Frontal cortex (tissue), 3 donors: ENCODE measurements at regions not wholly inside any gene's neighbourhood (a gene's known extent, or its start where the extent isn't known, plus 50 kb on each side); places are given as distances from the start of the nearest gene placed in this dataset.

ENCODE experiments used
- DNase-seq, 2 donors: peaks; one replicate each; pipeline ENCODE4 v3.0.0; 2012; ENCODE audit warnings: low spot score in 2 of 2
- FAIRE-seq: peaks from 2 replicates; lab custom pipeline; 2012; peaks lifted over from hg19 to GRCh38; lab: Jason Lieb, UNC
- donor health status: control.
- donor health status: control.
- donor health status: control.

- FAIRE-seq: no peak
Observed at GRCh38 chr20:60300374-60300773, 342.2 kb downstream of the CDH26 start.

DNA sequence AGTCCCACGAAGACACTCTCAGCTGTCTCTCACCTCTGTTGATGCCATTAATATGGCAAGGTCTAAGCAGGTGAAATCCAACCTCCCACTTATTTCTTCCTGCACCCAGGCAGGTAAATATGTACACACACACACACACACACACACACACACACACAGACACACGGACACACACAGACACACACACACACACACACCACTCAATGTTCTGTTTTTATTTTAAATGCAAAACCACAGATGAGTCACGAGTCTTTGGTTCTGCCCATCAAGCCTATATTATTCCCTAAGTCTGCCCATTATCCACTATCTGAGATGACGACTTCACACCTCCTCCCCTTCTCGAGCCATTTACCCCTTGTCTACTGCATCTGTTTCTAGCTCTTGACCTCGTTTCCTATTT lies 344.7 kb downstream of the CDH26 start:
- no peak for FAIRE-seq
- DNase-seq: no peak

More at GRCh38 chr20:60300374-60300773, 342.2 kb downstream of the CDH26 start:
- DNase-seq: no peak

GRCh38 chr20:60304026-60304590 lies 345.9 kb downstream of the CDH26 start:
- no peak for DNase-seq
- no peak for FAIRE-seq

- DNase-seq (no peak), FAIRE-seq (no peak)
Observed at GRCh38 chr20:60304931-60305330, 346.7 kb downstream of the CDH26 start.

GRCh38 chr20:60306105-60306504 lies 347.9 kb downstream of the CDH26 start:
- no peak for DNase-seq
- no peak for FAIRE-seq

DNA sequence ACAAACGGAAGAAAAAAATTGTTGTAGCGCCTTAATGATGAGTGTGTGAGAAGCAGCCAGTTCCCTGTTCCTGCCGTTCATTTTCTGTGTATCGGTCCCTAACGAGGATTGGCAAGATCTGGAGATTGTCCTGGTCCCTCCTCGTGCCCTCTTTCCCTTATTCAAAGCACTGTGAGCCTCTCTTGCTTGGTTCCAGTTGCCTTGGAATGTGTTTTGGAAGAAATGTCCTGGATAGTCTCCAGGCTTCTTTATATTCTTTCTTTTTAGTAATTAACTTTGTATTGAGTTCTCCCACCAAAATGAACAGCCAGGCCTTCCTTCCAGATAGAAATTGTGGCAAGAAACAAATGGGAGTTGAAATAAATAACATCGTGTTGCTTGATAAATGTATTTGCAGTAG lies 348.3 kb downstream of the CDH26 start:
- peak in 1 of 2 donors; percentile 10 for DNase-seq

GRCh38 chr20:60310560-60311349 lies 352.5 kb downstream of the CDH26 start:
- FAIRE-seq (no peak), DNase-seq (no peak)

More for the DNA sequence above, 348.3 kb downstream of the CDH26 start:
- no peak for FAIRE-seq

DNA sequence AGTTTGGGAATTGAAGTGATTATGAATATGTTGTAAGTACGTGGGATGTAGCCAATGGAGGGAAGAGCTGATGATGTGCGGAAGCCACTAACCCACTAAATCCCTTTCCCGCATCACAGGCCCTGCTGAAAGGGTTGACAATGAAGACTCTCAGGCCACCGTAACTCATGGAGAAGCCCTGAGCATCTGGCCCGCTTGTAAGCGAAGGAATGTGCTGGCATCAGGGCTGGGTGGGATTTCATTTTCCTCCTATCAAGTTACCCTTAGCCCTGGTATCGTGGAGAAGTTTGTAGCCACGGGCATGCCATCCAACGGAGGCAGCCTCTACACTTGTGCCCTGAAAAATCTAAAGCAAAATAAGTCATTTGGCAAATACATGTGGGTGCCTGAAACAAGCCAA lies 355.0 kb downstream of the CDH26 start:
- DNase-seq: no peak
- no peak for FAIRE-seq

DNA sequence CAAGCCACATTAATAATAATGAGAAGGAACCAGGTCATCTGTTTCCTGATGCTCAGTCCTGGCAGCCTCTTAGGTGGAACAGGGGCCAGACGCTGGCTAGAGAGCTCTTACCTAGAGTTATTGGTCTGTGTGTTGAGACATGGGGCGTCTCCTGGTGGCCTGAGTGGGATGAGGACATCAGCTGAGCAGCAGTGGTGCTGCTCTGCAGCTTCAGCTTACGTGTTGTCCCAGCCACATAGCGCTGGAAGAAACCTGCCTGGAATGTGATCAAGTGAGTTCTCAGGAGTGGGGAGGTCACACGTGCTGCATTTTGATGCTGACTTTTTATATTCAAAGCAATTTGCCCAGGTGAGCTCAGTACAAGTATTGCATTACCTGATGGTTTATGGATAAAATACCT lies 355.4 kb downstream of the CDH26 start:
- DNase-seq: no peak
- FAIRE-seq: no peak

- FAIRE-seq (no peak), DNase-seq (no peak)
Observed at GRCh38 chr20:60314727-60315126, 356.5 kb downstream of the CDH26 start.

- DNase-seq: no peak
- FAIRE-seq: no peak
Observed at GRCh38 chr20:60316476-60317158, 358.4 kb downstream of the CDH26 start.

DNA sequence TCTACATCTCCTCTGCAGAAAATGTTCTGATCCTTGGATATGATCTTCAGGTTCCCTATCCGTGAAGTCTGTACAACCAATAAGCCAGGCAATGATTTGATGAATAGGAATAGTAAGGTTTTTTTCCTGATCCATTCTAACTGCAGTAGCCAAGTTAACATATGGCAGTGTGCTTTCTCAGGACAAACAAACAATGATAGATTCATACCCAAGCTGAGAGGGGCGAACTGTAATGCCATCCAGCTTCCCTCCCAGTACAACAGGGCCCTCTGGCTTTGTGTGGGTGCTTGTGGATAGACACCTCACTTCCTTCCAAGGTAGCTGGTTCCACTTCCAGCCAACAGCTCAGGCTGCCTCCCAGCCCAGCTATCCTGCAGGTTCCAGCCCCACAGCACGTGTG lies 359.2 kb downstream of the CDH26 start:
- no peak for FAIRE-seq

DNA sequence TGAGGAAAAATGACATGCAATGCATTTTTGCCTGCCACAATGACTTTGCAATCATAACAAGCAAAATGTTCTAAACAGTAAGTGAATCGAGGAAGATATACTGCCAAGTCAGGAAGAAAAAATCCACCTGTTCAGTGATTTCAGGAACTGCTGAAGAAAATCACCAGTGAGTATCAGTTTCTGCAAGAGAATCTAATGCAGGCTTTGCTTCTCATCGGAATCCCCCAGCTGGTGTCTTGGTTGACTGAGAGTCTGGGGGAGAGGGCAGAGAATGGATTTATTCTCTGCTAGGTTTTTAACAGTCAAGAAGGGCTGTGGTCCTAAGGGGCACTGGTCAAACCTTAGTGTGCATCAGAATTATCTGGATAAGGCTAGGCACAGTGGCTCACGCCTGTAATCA lies 363.4 kb downstream of the CDH26 start:
- DNase-seq (no peak), FAIRE-seq (no peak)

More for the DNA sequence above, 359.2 kb downstream of the CDH26 start:
- DNase-seq: no peak

DNA sequence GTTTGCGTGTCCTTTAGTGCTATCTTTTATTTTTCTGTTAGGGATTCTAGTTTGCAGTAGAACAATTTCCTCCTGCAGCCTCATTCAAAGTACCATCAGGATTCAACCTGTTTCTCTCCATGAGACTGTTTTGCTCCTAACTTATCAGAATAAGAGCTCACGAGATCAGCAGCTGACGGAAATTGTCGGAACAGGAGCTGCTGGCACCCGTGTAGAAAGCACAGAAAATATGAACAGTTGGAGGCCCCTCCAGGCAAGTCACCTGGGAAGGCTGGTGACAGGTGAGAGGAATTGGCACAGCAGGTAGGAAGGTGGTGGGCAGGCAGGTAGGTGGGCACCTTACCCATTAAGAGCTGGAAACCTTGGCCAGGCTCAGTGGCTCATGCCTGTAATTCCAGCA lies 368.6 kb downstream of the CDH26 start:
- DNase-seq (no peak), FAIRE-seq (no peak)

DNA sequence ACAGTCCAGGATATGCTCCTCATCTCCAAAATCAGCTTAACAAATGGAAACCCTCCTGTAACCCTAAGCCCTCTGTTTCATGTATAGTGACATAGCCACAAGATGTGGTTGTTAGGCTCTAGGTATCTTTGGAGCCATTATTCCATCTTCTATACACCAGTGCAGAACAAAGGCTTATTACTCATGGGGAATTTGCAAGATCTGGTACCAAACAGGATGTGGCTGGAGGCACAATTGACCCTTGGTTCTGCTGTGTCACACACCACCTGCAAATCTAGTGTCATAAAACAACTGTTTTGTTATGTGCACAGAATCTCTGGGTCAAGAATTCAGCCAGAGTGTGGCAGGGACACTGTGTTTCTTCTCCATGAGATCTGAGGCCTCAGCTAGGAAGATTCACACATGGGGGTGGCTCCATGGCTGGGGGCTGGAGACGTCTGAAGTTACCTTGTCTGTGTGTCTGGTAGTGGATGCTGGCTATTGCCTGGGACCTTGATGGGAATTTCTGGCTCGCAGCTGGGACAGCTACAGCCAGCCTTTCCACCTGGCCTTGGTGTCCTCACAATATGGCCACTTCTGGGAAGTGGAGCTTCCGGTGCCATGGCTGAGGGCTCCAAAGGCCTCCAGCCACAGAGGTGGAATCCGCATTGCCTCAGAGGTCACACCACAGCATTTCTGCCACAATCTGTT lies 369.9 kb downstream of the CDH26 start:
- FAIRE-seq: no peak

DNA sequence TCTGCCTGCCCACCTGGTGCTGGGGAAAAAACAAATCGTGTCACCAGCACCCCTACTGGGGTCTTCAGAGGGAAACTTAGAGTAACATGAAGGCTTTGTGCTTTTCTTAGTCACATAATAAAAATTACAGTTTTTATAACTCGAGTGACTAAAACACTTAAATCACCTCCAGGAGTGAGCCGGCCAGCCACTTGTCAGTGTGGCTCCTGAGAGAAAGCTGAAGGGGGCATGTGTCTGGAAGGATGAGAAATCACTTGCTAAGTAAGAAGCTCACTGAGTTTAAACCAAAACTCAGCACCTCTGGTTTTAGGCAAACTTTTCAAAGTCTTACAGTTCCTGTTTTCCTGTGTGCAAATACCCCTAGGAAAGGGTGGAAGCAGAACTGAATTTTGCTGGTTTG lies 372.2 kb downstream of the CDH26 start:
- DNase-seq (no peak), FAIRE-seq (no peak)

More for the DNA sequence above, 369.9 kb downstream of the CDH26 start:
- DNase-seq: no peak

- DNase-seq (peak in 1 of 2 donors; percentile 6), FAIRE-seq (no peak)
Observed at GRCh38 chr20:60331688-60332300, 373.6 kb downstream of the CDH26 start.

DNA sequence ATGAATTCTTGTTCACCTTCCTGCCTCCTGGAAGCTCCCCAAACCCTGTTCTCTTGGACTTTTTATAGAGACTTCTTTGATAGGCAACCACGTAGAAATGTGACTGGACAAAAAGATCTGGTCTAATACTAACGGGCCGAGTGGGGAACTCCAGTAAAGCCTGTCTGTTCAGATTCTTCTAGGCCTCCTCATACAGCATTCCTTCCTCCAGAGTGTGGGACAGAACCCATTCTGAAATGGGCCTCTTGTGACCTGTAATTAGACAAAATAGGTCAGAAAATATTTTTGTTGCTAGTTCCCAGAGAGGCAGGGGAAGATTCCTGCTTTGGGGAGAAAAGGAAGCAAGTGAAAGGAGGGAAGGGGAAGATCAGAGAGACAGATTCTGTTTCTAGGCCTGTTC lies 374.3 kb downstream of the CDH26 start:
- FAIRE-seq: no peak
- DNase-seq: no peak

DNA sequence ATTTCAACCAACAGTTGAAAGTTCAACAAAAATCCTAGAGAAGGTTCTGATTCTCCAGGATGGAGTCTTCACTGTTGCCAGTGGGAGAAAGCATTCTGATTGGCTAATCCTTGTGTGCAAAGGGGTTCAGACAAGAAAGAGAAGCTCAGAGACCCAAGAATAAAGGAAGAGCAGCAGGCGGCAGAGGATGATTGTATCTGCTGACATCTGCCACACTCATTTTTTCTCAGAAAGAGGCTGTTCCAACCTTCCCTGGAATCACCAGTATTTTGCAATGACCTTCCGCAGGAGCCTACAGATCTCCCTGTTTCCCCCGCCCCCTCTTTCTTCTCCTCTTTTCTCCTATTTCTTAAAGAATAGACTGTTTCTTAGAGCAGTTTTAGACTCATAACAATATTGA lies 376.7 kb downstream of the CDH26 start:
- FAIRE-seq (no peak), DNase-seq (no peak)

DNA sequence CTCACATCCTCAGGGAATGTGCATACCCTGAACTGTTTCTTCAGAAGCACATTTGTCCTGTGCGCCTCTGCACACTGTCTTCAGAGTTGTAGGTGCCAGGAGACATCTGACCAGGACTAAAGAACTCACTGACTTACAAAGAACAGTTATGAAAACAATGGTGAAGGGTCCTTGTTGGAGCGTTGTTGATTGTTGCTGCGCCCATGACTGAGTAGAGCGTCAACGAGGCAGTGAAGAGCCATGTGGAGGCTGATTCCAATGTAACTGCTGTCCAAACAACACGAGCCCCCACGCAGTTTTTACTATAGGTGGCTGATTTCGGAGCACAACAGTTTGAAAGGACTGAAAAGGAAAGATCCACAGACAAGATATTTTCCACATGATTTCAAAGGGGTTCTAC lies 380.3 kb downstream of the CDH26 start:
- DNase-seq (no peak), FAIRE-seq (no peak)
